H9 (cell line): ENCODE measurements at regions not wholly inside any gene's neighbourhood (a gene's known extent, or its start where the extent isn't known, plus 50 kb on each side); places are given as distances from the start of the nearest gene placed in this dataset.

Experiments
- DNase-seq: peaks from one replicate; pipeline ENCODE4 v3.0.0-alpha.2; 2017
- H2AFZ ChIP-seq: one replicate; pipeline ENCODE4 v1.6.1; 2013; ENCODE audit warnings: mild to moderate bottlenecking, low read length, control low read depth, moderate library complexity
- H2AK5ac ChIP-seq: 2 replicates; pipeline ENCODE4 v1.6.1; 2013; ENCODE audit warnings: low read length, control low read depth, mixed read lengths; ENCODE audit not compliant: insufficient read length
- H2BK120ac ChIP-seq: one replicate; pipeline ENCODE4 v1.6.1; 2013; ENCODE audit warnings: low read depth, mild to moderate bottlenecking, low read length, control low read depth, inconsistent platforms; ENCODE audit not compliant: poor library complexity, severe bottlenecking
- H2BK12ac ChIP-seq: 2 replicates; pipeline ENCODE4 v1.6.1; 2013; ENCODE audit warnings: low read length, control low read depth, mixed read lengths, low read depth; ENCODE audit not compliant: insufficient read length
- H2BK15ac ChIP-seq: 2 replicates; pipeline ENCODE4 v1.6.1; 2013; ENCODE audit warnings: low read depth, low read length, control low read depth
- H2BK20ac ChIP-seq: one replicate; pipeline ENCODE4 v1.6.1; 2013; ENCODE audit warnings: low read depth, mild to moderate bottlenecking, low read length, control low read depth, inconsistent platforms; ENCODE audit not compliant: poor library complexity, severe bottlenecking
- H2BK5ac ChIP-seq: 2 replicates; pipeline ENCODE4 v1.6.1; 2013; ENCODE audit warnings: low read length, control low read depth, mixed read lengths; ENCODE audit not compliant: insufficient read length
- H3K14ac ChIP-seq: 2 replicates; pipeline ENCODE4 v1.6.1; 2013; ENCODE audit warnings: low read length, control low read depth; ENCODE audit not compliant: insufficient read depth
- H3K18ac ChIP-seq: 2 replicates; pipeline ENCODE4 v1.6.1; 2013; ENCODE audit warnings: low read depth, mild to moderate bottlenecking, mixed read lengths, low read length, control low read depth; ENCODE audit not compliant: insufficient read length
- H3K23ac ChIP-seq: 2 replicates; pipeline ENCODE4 v1.6.1; 2013; ENCODE audit warnings: low read length, control low read depth, mixed read lengths, low read depth; ENCODE audit not compliant: insufficient read length
- H3K23me2 ChIP-seq: 2 replicates; pipeline ENCODE4 v1.6.1; 2013; ENCODE audit warnings: low read depth, mild to moderate bottlenecking, mixed read lengths, low read length, control low read depth; ENCODE audit not compliant: insufficient read length, poor library complexity, severe bottlenecking
- H3K27ac ChIP-seq: 2 replicates; pipeline ENCODE4 v1.5.1; 2013; ENCODE audit warnings: low read length, control low read depth, mixed read lengths, low read depth; ENCODE audit not compliant: insufficient read length
- H3K27me3 ChIP-seq: 2 replicates; pipeline ENCODE4 v1.6.1; 2013; ENCODE audit warnings: low read length, control low read depth, inconsistent platforms; ENCODE audit not compliant: insufficient read depth
- H3K4ac ChIP-seq: 2 replicates; pipeline ENCODE4 v1.6.1; 2013; ENCODE audit warnings: low read depth, mild to moderate bottlenecking, control low read depth, inconsistent platforms, low read length, moderate library complexity
- H3K4me1 ChIP-seq: 2 replicates; pipeline ENCODE4 v1.6.1; 2013; ENCODE audit warnings: low read length, control low read depth, inconsistent platforms; ENCODE audit not compliant: insufficient read depth
- H3K4me2 ChIP-seq: 2 replicates; pipeline ENCODE4 v1.6.1; 2013; ENCODE audit warnings: low read length, control low read depth, mixed read lengths; ENCODE audit not compliant: insufficient read length, insufficient read depth
- H3K56ac ChIP-seq: 2 replicates; pipeline ENCODE4 v1.6.1; 2013; ENCODE audit warnings: low read depth, mild to moderate bottlenecking, mixed read lengths, low read length, control low read depth; ENCODE audit not compliant: insufficient read length
- H3K79me1 ChIP-seq: 2 replicates; pipeline ENCODE4 v1.6.1; 2013; ENCODE audit warnings: low read depth, mild to moderate bottlenecking, moderate library complexity, low read length, control low read depth, inconsistent platforms; ENCODE audit not compliant: insufficient read depth, poor library complexity, severe bottlenecking
- H3K79me2 ChIP-seq: 2 replicates; pipeline ENCODE4 v1.6.1; 2013; ENCODE audit warnings: low read length, control low read depth, inconsistent platforms; ENCODE audit not compliant: insufficient read depth
- H3K9ac ChIP-seq: 2 replicates; pipeline ENCODE4 v1.6.1; 2013; ENCODE audit warnings: low read length, control low read depth, mixed read lengths; ENCODE audit not compliant: insufficient read length; ENCODE audit errors: extremely low read depth
- H3K9me3 ChIP-seq: one replicate; pipeline ENCODE4 v1.6.1; 2013; ENCODE audit warnings: low read depth, low read length, inconsistent platforms; ENCODE audit not compliant: control insufficient read depth
- H3T11ph ChIP-seq: one replicate; pipeline ENCODE4 v1.6.1; 2013; ENCODE audit warnings: mild to moderate bottlenecking, low read length, control low read depth, inconsistent platforms
- H4K20me1 ChIP-seq: one replicate; pipeline ENCODE4 v1.6.1; 2013; ENCODE audit not compliant: control insufficient read depth, insufficient read length, insufficient read depth
- H4K5ac ChIP-seq: 2 replicates; pipeline ENCODE4 v1.6.1; 2013; ENCODE audit warnings: low read depth, mild to moderate bottlenecking, mixed read lengths, low read length, control low read depth; ENCODE audit not compliant: insufficient read length
- H4K8ac ChIP-seq: replicated peaks from 2 replicates; pipeline ENCODE4 v1.6.1; 2013; ENCODE audit warnings: low read length, control low read depth, mixed read lengths, low read depth; ENCODE audit not compliant: insufficient read length
- H4K91ac ChIP-seq: 2 replicates; pipeline ENCODE4 v1.6.1; 2013; ENCODE audit warnings: low read depth, mild to moderate bottlenecking, moderate library complexity, mixed read lengths, low read length, control low read depth; ENCODE audit not compliant: insufficient read length
- H3K27ac Mint-ChIP-seq, 3 experiments: 2 replicates in 2 of 3; 3 replicates in 1 of 3; pipeline ENCODE4 v1.8.0; 2020 to 2021; ENCODE audit warnings: mixed read lengths in 3 of 3, mild to moderate bottlenecking in 1 of 3, moderate library complexity in 1 of 3
- H3K27me3 Mint-ChIP-seq: 2 replicates; pipeline ENCODE4 v1.8.0; 2021; ENCODE audit warnings: low read depth, mild to moderate bottlenecking, moderate library complexity, mixed read lengths
- H3K36me3 Mint-ChIP-seq, 3 experiments: 2 replicates in 2 of 3; 3 replicates in 1 of 3; pipeline ENCODE4 v1.8.0; 2020 to 2021; ENCODE audit warnings: low read depth in 3 of 3, mixed read lengths in 3 of 3; ENCODE audit not compliant: insufficient read depth in 1 of 3
- H3K4me1 Mint-ChIP-seq, 2 experiments: 2 replicates each; pipeline ENCODE4 v1.8.0; 2020; ENCODE audit warnings: mixed read lengths in 2 of 2
- H3K4me3 Mint-ChIP-seq, 2 experiments: 2 replicates in 1 of 2; 3 replicates in 1 of 2; pipeline ENCODE4 v1.8.0; 2020 to 2021; ENCODE audit warnings: mild to moderate bottlenecking in 2 of 2, mixed read lengths in 2 of 2, moderate library complexity in 1 of 2
- H3K9me3 Mint-ChIP-seq, 2 experiments: 2 replicates in 1 of 2; 3 replicates in 1 of 2; pipeline ENCODE4 v1.8.0; 2020; ENCODE audit warnings: mild to moderate bottlenecking in 2 of 2, mixed read lengths in 2 of 2, moderate library complexity in 1 of 2
- WGBS: extraction: QIAGEN DNeasy Blood & Tissue Kit; methylation state at CpG from one replicate; pipeline ENCODE4 v1.1.7; 2013; ENCODE audit warnings: missing lambda C conversion rate, low lambda C conversion rate, mixed read lengths; ENCODE audit not compliant: insufficient read length; ENCODE audit errors: extremely low coverage; 5-methylcytosine and 5-hydroxymethylcytosine counted together
- TF ChIP-seq, protein P1 (sequence below): fragments of 200-600 bp; sonication (generic); conservative IDR thresholded peaks from 3 replicates; pipeline ENCODE4 v1.8.0; 2021; ENCODE audit warnings: antibody characterized with exemption, mild to moderate bottlenecking

DNA sequence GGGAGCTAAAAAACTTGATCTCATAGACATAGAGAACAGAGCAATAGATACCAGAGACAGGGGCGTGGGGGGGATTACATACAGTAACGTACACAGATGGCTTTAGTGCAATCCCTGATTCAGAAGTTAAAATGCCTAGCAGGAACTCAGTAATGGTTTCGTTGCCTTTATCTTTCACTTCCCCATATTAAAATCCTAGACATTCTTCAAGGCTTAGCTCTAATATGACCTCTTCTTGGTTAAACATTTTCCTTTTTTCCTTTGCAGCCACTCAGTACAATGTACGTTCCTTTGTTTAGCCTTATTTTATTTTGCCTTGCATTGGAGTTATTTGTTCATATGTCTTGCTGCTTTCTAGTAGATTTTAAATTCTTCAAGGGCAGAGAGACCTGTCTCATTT, 104.9 kb downstream of the C11orf87 start:
- no peak overlapping the region for H3K4me3 Mint-ChIP-seq
- Histone ChIP-seq H3K27ac (no peak overlapping the region), H3K18ac (no peak overlapping the region), H3K4ac (no peak overlapping the region), H3K79me2 (no peaks in the 10 kb centered on the region), H2BK20ac (no peak overlapping the region), H4K91ac (no peak overlapping the region), H2BK15ac (no peak overlapping the region), H3K23ac (no peak overlapping the region), H3K9me3 (no peaks in the 10 kb centered on the region), H3K27me3 (no peaks in the 10 kb centered on the region), H3K4me2 (no peak overlapping the region), H3K23me2 (no peaks in the 10 kb centered on the region), H2AFZ (no peak overlapping the region), H4K5ac (no peak overlapping the region), H3K4me1 (no peaks in the 10 kb centered on the region), H2BK12ac (no peak overlapping the region), H4K8ac (no peak overlapping the region), H3K56ac (no peak overlapping the region), H2BK120ac (no peak overlapping the region), H2AK5ac (no peak overlapping the region), H3K79me1 (no peaks in the 10 kb centered on the region), H4K20me1 (no peaks in the 10 kb centered on the region), H2BK5ac (no peak overlapping the region), H3T11ph (no peak overlapping the region), H3K9ac (no peak overlapping the region), H3K14ac (no peak overlapping the region)
- TF ChIP-seq, protein P1, sequence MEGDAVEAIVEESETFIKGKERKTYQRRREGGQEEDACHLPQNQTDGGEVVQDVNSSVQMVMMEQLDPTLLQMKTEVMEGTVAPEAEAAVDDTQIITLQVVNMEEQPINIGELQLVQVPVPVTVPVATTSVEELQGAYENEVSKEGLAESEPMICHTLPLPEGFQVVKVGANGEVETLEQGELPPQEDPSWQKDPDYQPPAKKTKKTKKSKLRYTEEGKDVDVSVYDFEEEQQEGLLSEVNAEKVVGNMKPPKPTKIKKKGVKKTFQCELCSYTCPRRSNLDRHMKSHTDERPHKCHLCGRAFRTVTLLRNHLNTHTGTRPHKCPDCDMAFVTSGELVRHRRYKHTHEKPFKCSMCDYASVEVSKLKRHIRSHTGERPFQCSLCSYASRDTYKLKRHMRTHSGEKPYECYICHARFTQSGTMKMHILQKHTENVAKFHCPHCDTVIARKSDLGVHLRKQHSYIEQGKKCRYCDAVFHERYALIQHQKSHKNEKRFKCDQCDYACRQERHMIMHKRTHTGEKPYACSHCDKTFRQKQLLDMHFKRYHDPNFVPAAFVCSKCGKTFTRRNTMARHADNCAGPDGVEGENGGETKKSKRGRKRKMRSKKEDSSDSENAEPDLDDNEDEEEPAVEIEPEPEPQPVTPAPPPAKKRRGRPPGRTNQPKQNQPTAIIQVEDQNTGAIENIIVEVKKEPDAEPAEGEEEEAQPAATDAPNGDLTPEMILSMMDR, result no peak
- no peak for DNase-seq
- no peak overlapping the region for H3K27ac Mint-ChIP-seq
- no peaks in the 10 kb centered on the region for H3K27me3 Mint-ChIP-seq
- no peaks in the 10 kb centered on the region for H3K36me3 Mint-ChIP-seq
- WGBS, result no CpG with 5 or more reads among the region's 4 CpGs
- H3K9me3 Mint-ChIP-seq, result no peaks in the 10 kb centered on the region; a peak in 2 of 5 replicates
- H3K4me1 Mint-ChIP-seq, result peaks cover 0 to 4% of the 10 kb centered on the region in 2 experiments; a peak in 2 of 4 replicates
